ENCODE measurements at regions not wholly inside any gene's neighbourhood (a gene's known extent, or its start where the extent isn't known, plus 50 kb on each side); places are given as distances from the start of the nearest gene placed in this dataset.
"Not testable (repeated sequence)": the region's sequence is repeated elsewhere in the genome, so short reads cannot be mapped to it uniquely, and the experiment has no call there.

- not testable (repeated sequence) for FAIRE-seq
These were observed 66.7 kb upstream of the CCT8L2 start for GRCh38 chr22:16659273-16659834.

GRCh38 chr22:16658068-16658467 lies 65.5 kb upstream of the CCT8L2 start:
- no peak for FAIRE-seq

GRCh38 chr22:16654882-16655281 lies 62.3 kb upstream of the CCT8L2 start:
- FAIRE-seq: no peak

GRCh38 chr22:16654336-16654735 lies 61.7 kb upstream of the CCT8L2 start:
- not testable (repeated sequence) for FAIRE-seq

GRCh38 chr22:16653222-16653621 lies 60.6 kb upstream of the CCT8L2 start:
- FAIRE-seq: not testable (repeated sequence)

- FAIRE-seq: no peak
These were observed 58.6 kb upstream of the CCT8L2 start for GRCh38 chr22:16651217-16651616.

All from colon (tissue), 2 donors.